PC-3 (cell line): ENCODE measurements at regions not wholly inside any gene's neighbourhood (a gene's known extent, or its start where the extent isn't known, plus 50 kb on each side); places are given as distances from the start of the nearest gene placed in this dataset.

ENCODE experiments used
- EZH2 ChIP-seq: fragments of 300-600 bp; sonication (generic); IDR thresholded peaks from one replicate; pipeline ENCODE4 v1.6.1; 2017; ENCODE audit warnings: antibody characterized with exemption, mild to moderate bottlenecking, low read length; ENCODE audit not compliant: unreplicated experiment
- TF ChIP-seq, protein P1 (sequence below): fragments of 300-600 bp; sonication (generic); conservative IDR thresholded peaks from 2 replicates; pipeline ENCODE4 v1.5.1; 2017; ENCODE audit warnings: antibody characterized with exemption, low read depth, mild to moderate bottlenecking, low read length

- TF ChIP-seq, protein P1, sequence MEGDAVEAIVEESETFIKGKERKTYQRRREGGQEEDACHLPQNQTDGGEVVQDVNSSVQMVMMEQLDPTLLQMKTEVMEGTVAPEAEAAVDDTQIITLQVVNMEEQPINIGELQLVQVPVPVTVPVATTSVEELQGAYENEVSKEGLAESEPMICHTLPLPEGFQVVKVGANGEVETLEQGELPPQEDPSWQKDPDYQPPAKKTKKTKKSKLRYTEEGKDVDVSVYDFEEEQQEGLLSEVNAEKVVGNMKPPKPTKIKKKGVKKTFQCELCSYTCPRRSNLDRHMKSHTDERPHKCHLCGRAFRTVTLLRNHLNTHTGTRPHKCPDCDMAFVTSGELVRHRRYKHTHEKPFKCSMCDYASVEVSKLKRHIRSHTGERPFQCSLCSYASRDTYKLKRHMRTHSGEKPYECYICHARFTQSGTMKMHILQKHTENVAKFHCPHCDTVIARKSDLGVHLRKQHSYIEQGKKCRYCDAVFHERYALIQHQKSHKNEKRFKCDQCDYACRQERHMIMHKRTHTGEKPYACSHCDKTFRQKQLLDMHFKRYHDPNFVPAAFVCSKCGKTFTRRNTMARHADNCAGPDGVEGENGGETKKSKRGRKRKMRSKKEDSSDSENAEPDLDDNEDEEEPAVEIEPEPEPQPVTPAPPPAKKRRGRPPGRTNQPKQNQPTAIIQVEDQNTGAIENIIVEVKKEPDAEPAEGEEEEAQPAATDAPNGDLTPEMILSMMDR: no peak
- no peak for TF ChIP-seq EZH2
Measured at GRCh38 chr1:199242147-199242546, 603.3 kb downstream of the PTPRC start.
